CD4-positive, alpha-beta T cell treated with Interleukin-1 beta for 1 hour (primary cell): ENCODE measurements at regions not wholly inside any gene's neighbourhood (a gene's known extent, or its start where the extent isn't known, plus 50 kb on each side); places are given as distances from the start of the nearest gene placed in this dataset.

Source experiments
- DNase-seq, 2 donors: peaks; one replicate each; pipeline ENCODE4 v3.0.0-alpha.2; 2020 to 2022

GRCh38 chr11:76298255-76298654 lies 82.7 kb downstream of the THAP12 start:
- DNase-seq = no peak

DNA sequence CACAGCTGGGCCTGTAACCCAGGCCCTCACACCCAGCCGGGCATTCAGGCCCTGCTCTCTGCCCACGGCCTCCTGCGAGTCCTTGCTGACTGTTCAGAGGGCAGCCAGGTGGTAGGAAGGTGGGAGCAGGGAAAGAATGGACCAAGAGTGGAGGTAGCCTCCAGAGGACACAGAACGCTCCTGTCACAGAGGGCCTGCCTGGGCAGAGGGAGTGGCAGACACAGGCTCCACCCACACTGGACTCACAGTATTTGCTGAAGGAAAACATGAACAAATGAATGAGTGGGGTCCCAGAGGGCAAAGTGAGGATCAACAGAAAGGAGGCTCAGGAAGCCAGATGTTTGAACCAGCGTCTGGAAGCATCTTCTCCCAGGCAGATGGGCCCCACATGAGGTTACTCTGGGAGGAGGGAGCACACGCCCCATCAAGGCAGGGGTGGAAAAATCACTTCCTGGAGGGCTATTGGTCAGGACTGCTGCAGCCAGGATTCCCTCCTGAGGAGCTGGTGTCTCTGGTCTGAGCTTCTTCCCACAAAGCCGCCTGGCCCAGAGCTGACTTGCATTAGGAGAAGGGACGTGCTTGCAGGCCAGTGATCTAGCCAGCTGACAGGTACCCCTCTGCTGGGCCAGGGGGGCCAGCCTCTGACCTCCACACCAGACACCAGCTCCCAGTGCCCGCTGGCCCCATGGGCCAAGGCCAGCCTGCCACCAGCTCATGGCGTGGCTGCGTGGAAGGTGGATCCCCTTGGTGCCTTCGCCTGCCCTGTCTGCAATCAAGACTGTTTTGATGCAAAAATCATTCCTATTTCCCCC lies 84.0 kb downstream of the THAP12 start:
- no peak for DNase-seq

DNA sequence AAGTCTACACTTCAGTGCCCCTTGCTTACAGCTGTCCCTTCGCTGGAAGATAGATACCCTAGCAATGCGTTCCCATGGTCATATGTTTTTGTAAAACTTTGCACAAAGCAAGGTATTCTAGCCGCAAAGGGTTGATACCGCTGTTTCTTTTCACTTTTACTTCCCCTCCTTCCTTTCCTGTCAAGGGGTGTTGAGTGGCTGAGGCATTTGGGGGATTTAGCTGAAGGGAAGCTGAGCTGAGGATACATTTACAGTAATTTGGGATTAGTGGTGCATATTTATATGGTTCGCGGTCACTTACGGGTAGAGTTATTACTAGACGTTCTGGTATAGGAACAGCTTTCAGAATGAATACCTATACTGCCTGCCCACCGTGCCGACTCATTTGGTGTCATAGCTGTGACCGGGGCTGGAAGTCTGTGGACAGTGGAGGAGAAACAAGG lies 86.9 kb upstream of the WNT11 start:
- no peak for DNase-seq

GRCh38 chr11:76292583-76293188 lies 86.4 kb upstream of the WNT11 start:
- DNase-seq = no peak

- no peak for DNase-seq
Measured at GRCh38 chr11:76291576-76292526, 85.5 kb upstream of the WNT11 start.

GRCh38 chr11:76288166-76288980 lies 82.1 kb upstream of the WNT11 start:
- peak; percentile 11 to 16 for DNase-seq

GRCh38 chr11:76287227-76287626 lies 80.9 kb upstream of the WNT11 start:
- no peak for DNase-seq

DNA sequence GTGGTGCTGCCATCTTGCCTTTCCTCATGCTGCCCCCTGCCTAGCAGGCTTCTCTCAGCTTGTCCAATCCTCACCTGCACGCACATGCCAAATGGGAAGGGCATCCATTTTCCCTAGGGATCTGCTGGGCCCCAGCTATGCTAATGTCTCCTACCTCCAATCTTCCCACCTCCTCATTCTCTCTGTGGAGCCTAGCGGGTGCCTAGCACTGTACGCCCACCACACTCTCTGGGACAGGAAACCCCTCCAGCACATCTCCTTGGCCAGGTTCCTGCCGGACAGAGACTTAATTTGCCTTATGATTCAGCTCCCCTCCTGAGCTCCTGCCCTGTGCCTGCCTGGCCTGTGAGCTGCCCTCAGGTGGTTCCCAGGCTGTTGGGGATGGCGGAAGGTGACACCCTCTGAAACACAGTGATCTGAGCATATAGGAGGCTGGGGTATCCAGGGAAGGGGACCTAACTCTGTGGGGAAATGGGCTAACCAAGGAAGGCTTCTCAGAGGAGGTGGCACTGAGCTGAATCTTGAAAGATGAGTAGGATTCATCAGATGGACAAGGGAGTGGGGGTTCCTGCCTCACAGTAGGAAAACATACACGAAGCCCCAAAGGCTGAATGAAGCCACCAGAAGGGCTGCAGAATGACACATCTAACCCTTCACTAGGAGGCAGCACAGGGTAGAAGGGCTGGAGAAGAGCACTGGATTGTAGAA lies 79.2 kb upstream of the WNT11 start:
- no peak for DNase-seq

GRCh38 chr11:76284161-76284560 lies 77.9 kb upstream of the WNT11 start:
- DNase-seq = no peak

GRCh38 chr11:76282811-76283595 lies 76.7 kb upstream of the WNT11 start:
- DNase-seq = no peak

GRCh38 chr11:76282172-76282571 lies 75.9 kb upstream of the WNT11 start:
- DNase-seq = no peak

DNA sequence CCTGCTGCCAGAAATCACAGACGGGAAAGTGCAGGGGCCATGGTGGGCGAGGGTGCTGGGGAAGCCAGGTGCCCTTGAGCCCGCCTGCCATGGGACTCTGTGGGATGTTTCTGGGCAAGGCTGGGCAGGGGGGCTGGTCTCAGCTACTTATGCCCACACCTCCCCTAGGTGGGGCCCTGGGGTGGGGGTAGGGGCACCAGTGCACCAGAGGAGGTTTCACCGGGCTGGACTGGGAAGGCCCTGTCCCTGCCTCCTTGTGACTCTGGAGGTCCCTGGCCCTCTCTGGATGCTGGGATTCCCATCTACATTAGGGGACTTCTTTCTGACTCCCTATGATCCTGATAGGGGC lies 75.2 kb upstream of the WNT11 start:
- DNase-seq = no peak

GRCh38 chr11:76280882-76281557 lies 74.7 kb upstream of the WNT11 start:
- DNase-seq = no peak

GRCh38 chr11:76280151-76280881 lies 74.0 kb upstream of the WNT11 start:
- DNase-seq = no peak

GRCh38 chr11:76279646-76280045 lies 73.3 kb upstream of the WNT11 start:
- DNase-seq = no peak

DNA sequence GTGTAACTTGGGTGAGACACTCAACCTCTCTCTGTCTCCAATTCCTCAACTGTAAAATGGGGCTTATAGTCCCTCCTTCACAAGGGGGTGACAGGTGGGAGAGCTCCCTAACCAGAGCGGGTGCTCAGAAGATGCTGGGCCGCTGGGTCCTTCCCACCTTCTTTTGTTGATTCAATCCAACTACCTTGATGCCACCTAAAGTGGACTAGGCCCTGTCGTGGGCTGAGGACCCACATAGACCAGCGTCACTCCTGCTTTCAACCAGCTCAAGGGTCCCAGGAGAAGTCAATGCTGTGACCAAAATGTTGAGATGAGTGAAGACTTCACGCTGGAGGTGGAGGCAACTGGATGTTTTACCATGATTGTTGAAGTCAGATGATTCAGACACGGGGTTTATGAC lies 72.7 kb upstream of the WNT11 start:
- DNase-seq = no peak

DNA sequence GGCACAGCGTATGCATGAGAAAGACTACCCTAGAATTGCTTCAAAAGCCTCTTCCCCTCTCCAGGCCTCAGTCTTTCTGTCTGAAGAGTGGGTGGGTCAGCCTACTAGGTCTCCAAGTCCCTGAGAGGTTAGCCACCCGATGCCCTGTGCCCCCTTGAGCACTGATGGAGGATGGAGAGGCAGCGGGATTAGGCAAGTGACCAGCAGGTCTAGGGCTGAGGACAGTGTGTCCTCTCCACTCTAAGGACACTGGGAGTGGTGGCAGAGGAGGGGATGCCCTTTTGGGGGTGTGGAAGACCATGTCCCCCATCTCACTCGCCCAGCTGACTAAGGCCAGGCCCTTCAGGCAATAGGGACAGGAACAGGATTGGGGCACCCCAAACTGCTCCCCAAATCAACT lies 72.2 kb upstream of the WNT11 start:
- DNase-seq = no peak

DNA sequence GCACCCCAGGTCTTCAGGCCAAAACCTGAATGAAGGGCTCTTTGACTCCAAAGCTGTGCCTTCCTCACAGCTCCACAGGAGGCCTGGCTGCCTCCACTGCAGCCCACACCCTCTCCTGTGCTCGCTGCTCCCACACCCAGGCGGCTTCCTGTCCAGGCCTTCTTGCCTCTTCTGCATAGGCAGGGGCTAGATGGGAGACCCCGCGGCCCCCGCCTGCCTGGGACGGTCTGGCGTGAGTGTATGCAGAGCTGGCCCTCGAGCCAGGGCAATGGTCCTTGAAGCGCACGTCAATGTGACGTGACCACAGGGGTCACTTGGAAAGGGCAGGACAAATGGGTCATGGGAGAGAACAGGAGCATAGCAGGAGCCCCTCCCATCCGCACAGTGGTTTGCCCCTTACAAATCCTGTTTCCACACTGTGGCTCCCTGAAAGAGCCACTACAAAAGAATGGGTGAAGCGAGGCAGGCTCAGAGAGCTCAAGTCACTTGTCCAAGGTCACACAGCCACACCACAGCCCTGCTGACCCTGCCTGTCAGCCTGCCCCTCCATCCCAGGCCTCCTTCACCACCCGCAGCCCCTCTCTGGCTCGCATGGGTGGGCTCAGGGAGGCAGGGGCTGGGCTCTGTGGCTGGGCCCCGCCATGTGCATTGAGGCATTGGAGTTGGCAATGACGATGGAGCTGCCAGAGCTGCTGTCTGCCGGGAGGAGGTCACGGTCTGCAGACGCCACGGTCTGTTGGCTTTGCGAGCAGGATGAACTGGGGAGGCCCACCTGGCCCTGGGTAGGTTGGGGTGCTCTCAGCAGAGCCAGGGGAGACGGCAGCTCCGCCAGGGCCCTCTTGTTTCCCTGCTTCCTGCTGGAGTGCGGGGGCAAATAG lies 71.2 kb upstream of the WNT11 start:
- DNase-seq = no peak

DNA sequence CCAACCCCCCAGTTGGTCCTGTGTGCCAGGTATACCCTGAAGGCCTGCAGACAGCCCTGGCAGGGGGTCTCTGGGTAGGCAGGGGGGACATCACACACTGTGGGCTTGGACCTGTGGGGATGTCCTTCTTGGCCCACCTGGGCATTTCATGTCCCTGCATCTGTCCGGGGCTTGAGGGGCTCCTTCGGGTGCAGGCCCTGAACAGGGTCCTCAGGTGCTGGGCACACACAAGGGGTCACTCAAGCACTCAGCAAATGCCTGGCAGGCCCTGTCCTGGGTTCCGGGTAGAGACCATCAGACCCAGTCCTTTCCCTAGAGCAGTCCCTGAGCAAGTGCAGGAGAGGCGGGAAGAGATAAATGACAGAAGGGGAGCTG lies 70.5 kb upstream of the WNT11 start:
- no peak for DNase-seq
